ENCODE measurements at regions not wholly inside any gene's neighbourhood (a gene's known extent, or its start where the extent isn't known, plus 50 kb on each side); places are given as distances from the start of the nearest gene placed in this dataset.

DNA sequence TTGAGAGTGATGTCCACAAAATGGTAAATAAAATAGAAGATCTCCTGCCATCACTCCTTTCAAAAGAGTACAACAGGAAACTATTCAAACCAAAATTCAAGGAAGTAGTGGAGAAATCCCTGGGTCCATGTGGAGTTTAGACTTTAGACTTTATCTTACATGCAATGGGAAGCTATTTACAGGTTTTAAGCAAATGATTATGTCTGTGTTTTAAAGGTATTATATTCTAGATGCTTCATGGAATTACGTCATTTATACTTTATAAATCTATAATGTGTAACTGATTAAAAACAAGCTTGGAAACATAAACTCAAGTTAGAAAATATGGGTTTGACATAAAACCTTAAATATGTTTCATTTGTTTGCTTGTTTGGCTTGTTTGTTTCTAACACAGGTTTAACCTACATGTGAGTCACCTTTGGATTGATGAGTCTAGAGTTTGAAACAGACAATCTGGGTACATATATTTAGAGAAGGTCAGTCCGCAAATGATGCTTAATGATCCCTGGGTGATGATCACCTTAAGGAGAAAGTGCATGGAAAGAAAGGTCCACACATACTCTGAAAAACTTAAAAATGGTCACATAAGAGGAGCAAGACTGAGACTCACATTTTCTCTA, 519.6 kb upstream of the AGA start:
- BruUV-seq (replicated peaks) = no TSS peak
- Histone ChIP-seq H3K4me3 (no peak overlapping the region), H3K27me3 (replicated peaks in 1 of 2; ENCODE audit: control insufficient read depth in 2 of 2, insufficient read depth in 2 of 2, low read length in 1 of 2) (no peaks in the 10 kb centered on the region), H3K79me2 (ENCODE audit: control insufficient read depth, insufficient read depth, low read length) (no peaks in the 10 kb centered on the region), H3K4me2 (ENCODE audit: control insufficient read depth, insufficient read depth) (no peak overlapping the region), H2AFZ (ENCODE audit: control insufficient read depth, low read depth, low read length) (no peak overlapping the region), H3K4me1 (ENCODE audit: control insufficient read depth, insufficient read depth, low read length) (no peaks in the 10 kb centered on the region), H3K36me3 (ENCODE audit: control insufficient read depth in 2 of 2, insufficient read depth in 2 of 2, low read length in 1 of 2) (no peaks in the 10 kb centered on the region), H3K9me3 (replicated peaks; ENCODE audit: control insufficient read depth, insufficient read depth, low read length) (no peaks in the 10 kb centered on the region), H4K20me1 (ENCODE audit: control insufficient read depth, insufficient read depth) (no peaks in the 10 kb centered on the region), H3K27ac (ENCODE audit: control insufficient read depth, insufficient read depth) (no peak overlapping the region), H3K9ac (ENCODE audit: control insufficient read depth, insufficient read depth, low read length) (no peak overlapping the region)
- FAIRE-seq (no peak), ATAC-seq (no peak), DNase-seq (ENCODE audit: low read depth, low spot score) (no peak)
- RAD21 ChIA-PET (ENCODE audit: unreplicated experiment) = no interaction called here
- SMC1A ChIA-PET (ENCODE audit: uncharacterized antibody, unreplicated experiment) = no interaction called here
- TF ChIP-seq, protein P1, sequence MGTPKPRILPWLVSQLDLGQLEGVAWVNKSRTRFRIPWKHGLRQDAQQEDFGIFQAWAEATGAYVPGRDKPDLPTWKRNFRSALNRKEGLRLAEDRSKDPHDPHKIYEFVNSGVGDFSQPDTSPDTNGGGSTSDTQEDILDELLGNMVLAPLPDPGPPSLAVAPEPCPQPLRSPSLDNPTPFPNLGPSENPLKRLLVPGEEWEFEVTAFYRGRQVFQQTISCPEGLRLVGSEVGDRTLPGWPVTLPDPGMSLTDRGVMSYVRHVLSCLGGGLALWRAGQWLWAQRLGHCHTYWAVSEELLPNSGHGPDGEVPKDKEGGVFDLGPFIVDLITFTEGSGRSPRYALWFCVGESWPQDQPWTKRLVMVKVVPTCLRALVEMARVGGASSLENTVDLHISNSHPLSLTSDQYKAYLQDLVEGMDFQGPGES (IDR thresholded peaks at IDR 0.05) = no peak
- no peak for TF ChIP-seq CHD1 (IDR thresholded peaks at IDR 0.05; ENCODE audit: low read depth, low read length)
- TF ChIP-seq YY1 (IDR thresholded peaks at IDR 0.05; ENCODE audit: low read depth, low read length) = no peak
- no peak for TF ChIP-seq JUNB (IDR thresholded peaks at IDR 0.05)
- no peak for TF ChIP-seq HCFC1 (IDR thresholded peaks at IDR 0.05; ENCODE audit: low read length)
- TF ChIP-seq ESRRA (IDR thresholded peaks at IDR 0.05; ENCODE audit: low read length) = no peak
- TF ChIP-seq ZNF622 (IDR thresholded peaks at IDR 0.05) = no peak
- TF ChIP-seq NR2C1 (IDR thresholded peaks at IDR 0.05) = no peak
- TF ChIP-seq GABPA (IDR thresholded peaks at IDR 0.05; ENCODE audit: low read depth) = no peak
- TF ChIP-seq RBBP5 (conservative IDR thresholded peaks at IDR 0.05) = no peak
- TF ChIP-seq, protein P2, sequence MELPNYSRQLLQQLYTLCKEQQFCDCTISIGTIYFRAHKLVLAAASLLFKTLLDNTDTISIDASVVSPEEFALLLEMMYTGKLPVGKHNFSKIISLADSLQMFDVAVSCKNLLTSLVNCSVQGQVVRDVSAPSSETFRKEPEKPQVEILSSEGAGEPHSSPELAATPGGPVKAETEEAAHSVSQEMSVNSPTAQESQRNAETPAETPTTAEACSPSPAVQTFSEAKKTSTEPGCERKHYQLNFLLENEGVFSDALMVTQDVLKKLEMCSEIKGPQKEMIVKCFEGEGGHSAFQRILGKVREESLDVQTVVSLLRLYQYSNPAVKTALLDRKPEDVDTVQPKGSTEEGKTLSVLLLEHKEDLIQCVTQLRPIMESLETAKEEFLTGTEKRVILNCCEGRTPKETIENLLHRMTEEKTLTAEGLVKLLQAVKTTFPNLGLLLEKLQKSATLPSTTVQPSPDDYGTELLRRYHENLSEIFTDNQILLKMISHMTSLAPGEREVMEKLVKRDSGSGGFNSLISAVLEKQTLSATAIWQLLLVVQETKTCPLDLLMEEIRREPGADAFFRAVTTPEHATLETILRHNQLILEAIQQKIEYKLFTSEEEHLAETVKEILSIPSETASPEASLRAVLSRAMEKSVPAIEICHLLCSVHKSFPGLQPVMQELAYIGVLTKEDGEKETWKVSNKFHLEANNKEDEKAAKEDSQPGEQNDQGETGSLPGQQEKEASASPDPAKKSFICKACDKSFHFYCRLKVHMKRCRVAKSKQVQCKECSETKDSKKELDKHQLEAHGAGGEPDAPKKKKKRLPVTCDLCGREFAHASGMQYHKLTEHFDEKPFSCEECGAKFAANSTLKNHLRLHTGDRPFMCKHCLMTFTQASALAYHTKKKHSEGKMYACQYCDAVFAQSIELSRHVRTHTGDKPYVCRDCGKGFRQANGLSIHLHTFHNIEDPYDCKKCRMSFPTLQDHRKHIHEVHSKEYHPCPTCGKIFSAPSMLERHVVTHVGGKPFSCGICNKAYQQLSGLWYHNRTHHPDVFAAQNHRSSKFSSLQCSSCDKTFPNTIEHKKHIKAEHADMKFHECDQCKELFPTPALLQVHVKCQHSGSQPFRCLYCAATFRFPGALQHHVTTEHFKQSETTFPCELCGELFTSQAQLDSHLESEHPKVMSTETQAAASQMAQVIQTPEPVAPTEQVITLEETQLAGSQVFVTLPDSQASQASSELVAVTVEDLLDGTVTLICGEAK (IDR thresholded peaks at IDR 0.05; ENCODE audit: borderline replicate concordance) = no peak
- 19% methylated on average over 2 of the region's 2 CpGs for WGBS (ENCODE audit: insufficient coverage, insufficient replicate concordance, low lambda C conversion rate, missing lambda C conversion rate)
- intact Hi-C loops (cut with micrococcal nuclease; ENCODE audit: unreplicated experiment) = no loop called here
- in situ Hi-C loops (cut with MboI) = no loop called here
- POLR2A ChIA-PET = no interaction called here
- CTCF ChIA-PET = no interaction called here

Data from GM12878 (cell line).